ENCODE measurements at regions not wholly inside any gene's neighbourhood (a gene's known extent, or its start where the extent isn't known, plus 50 kb on each side); places are given as distances from the start of the nearest gene placed in this dataset.
"Not testable (repeated sequence)": the region's sequence is repeated elsewhere in the genome, so short reads cannot be mapped to it uniquely, and the experiment has no call there.

GRCh38 chr3:102936511-102937045 lies 501.8 kb downstream of the ZPLD1 start:
- DNase-seq = no peak

DNA sequence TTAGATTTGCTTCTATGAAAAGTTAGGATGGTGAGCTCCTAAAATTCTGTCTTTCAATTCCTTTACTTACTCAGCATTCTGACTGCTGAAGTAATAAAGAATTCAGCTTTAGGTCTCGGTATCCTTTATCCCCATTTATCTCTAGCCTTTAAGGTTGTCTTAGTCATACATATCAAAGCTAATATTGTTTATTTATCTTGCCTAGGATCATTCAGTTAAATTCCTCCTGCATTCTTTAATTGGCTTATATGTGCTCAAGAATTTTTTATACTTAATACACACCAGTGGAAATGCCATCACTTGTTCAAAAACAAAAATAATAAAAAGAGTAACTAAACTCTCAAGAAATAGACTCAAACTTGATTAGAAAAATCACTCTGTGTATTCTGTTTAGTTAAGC lies 507.0 kb downstream of the ZPLD1 start:
- no peak for DNase-seq

DNA sequence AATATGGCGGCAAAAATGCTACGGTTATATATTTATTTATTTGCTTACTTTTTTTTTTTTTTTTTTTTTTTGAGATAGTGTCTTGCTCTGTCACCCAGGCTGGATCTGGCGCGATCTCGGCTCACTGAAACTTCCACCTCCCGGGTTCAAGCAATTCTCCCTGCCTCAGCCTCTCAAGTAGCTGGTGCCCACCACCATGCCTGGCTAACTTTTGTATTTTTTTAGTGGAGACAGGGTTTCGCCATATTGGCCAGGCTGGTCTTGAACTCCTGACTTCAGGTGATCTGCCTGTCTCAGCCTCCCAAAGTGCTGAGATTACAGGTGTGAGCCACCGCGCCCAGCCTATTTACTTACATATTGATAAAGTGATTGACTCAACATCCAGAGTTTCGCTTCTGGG lies 511.6 kb downstream of the ZPLD1 start:
- not testable (repeated sequence) for DNase-seq

DNA sequence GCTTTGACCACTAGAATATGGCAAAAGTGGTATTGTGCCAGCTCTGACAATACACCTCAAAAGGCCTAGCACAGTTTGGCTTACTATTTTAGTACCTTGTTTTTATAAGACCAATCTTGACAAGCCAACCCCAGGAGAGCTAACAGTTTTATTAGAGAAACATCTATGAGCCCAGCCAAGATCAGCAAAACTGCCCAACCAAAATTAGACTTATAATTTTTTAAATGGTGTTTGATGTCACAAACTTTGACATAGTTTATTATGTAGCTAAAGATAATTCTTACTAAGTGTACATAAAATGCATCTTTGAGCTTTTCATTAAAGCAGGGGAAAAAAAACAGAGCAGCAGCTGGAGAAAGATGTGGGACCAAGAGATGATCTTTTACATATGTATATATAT lies 537.5 kb downstream of the ZPLD1 start:
- DNase-seq = no peak

DNA sequence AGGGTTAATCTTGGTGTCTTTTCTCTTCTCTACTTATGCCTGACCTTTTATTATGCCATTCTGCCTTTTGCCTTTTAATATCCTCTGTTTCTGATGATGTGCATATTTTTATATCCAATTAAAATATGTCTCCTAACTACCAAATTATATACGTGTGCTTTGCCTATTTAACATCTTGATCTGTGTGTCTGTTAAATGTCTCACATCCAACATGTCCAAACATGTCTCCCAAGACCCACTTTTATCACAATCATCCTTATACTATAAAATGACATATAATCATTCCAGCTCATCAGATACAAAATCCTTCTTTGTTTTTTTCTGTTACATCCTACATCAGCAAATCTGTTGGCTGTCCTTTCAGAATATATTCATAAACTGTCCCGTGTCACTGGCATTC lies 539.5 kb downstream of the ZPLD1 start:
- DNase-seq = no peak

DNA sequence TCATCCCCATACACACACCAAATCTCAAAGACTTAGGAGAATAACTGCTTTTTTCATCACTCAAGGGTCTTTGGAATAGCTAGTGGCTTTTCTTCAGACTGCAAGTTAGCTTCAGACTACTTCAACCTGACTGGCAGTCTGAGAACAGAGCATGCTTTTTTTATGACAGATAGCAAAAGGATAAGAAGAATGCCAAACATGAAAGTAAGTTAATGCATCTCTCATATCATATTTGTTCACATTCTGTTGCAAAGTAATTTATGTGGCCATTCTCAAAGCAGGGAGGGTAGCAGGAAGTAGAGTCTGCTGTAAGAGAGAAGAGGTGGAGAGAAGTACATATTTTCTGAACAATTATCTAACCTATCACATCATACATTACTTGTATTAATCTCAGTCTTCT lies 544.4 kb downstream of the ZPLD1 start:
- DNase-seq = no peak

DNA sequence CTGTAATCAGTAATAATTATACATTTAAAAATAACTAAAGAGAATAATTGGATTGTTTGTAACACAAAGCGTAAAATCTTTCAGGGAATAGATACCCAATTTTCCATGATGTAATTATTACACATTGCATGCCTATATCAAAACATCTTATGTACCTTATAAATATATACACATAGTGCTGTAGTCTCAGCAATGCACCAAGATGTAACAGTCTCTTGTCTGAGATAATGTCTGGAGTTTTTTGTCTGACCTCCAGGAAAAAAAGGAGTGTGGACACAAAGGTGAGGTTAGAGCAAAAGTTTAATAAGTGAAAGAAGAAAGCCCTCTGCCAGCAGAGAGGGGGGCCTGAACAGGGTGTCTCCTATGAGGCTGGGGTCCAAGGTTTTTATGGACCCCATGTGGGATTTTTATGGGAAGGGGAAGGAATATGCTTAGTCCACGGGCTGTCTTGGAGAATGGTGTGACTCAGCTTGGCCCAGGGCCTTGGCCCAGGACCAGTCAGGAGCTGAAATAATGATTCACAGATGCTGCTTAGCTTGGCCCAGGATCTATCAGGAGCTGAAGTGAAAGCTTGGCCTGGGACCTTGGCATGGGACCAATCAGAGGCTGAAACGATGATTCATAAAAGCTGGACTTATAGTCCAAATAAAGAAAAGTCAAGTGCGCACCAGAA lies 545.0 kb downstream of the ZPLD1 start:
- no peak for DNase-seq

DNA sequence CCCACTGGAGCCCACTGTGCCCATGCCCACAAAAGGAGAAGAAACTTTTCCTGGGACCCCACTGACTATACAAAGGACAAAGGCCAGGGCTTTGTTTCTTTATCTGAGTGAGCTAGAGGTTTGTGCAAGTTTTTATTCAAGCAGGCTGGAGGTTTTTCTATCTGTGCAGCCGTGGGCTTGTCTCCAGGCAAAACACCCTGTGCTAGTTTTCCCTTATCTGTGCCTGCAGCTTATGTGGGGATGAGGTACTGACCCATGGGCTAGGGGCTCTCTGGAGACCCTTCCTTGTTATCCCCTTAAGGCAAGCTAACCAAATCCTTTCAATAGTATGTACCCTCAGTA lies 545.5 kb downstream of the ZPLD1 start:
- no peak for DNase-seq

DNA sequence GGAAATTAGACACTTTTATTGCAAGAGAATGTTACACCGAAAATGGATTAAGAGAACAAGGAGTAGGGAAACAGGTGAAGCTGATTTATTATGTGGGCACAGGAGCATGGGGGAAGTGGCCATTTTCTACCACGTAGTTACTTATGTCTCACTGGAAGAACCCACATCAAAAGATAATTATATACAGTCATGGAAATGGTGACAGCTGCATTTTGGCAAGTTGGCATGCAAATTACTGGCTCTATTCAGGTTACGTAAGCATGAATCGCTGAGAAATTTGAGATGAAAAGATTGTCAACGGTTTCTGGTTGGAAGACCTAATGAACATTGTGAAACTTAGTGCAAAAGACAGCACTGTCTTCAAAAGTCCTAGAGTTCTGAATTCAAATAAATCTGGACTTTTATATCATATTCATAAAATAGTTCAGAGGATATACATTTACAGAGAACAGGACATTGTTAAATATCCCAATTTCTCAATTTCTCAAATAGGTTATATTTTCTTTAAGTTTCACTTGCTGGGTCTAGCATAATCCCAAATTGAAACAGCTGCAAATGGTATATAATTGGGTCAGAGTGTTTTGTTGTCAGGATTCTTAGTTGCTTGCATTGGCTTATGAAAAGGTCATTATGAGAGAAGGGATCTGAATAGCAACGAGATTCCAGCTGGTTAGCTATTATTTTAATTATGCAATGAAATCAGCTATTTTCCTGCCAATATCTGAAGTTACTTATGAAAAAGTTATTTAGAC lies 567.8 kb downstream of the ZPLD1 start:
- no peak for DNase-seq

GRCh38 chr3:103006526-103007183 lies 571.8 kb downstream of the ZPLD1 start:
- no peak for DNase-seq

DNA sequence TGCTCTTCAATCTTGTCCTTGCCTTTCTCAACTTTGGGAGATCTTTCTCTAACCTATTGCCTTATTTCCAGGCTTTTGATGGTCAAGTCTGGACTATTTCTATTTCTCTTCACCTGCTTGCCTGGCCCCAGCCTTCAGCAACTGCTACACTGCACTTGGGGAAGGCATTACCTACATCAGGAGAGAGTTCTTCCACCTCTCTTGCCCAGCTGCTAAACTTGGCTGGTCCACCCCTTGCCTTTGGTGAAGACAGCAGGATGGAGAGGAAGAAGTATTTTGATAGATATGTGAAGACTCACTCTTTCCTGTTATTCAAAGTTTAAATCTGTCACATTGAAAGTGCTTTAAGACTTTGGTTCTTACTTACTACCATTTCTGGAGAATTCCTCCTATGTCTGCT lies 574.8 kb downstream of the ZPLD1 start:
- DNase-seq = no peak

- no peak for DNase-seq
Observed at GRCh38 chr3:103025880-103026279, 591.1 kb downstream of the ZPLD1 start.

DNA sequence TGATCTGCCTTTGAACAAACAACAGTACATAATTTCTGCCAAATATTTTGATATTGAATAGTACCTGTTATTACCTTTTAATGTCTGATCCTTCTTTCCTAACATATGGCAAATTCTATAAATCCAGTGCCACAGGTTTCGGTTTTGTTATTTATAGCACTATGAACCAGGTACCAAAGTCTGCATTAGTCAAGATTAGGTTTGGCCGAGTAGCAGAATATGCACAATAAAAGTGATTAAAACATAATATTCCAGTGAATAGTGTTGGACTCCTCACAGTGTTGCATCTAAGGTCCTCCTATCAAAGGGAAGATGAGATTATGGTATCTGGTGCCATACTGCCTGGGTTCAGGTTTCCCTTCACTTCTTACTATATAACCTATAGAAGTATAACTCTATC lies 599.0 kb downstream of the ZPLD1 start:
- DNase-seq = no peak

- no peak for DNase-seq
Observed at GRCh38 chr3:103047640-103048039, 612.8 kb downstream of the ZPLD1 start.

GRCh38 chr3:103048068-103048722 lies 613.4 kb downstream of the ZPLD1 start:
- no peak for DNase-seq

- DNase-seq = no peak
Observed at GRCh38 chr3:103052236-103052830, 617.5 kb downstream of the ZPLD1 start.

GRCh38 chr3:103055021-103055520 lies 620.3 kb downstream of the ZPLD1 start:
- DNase-seq = no peak

- DNase-seq = no peak
Observed at GRCh38 chr3:103056542-103056941, 621.7 kb downstream of the ZPLD1 start.

DNA sequence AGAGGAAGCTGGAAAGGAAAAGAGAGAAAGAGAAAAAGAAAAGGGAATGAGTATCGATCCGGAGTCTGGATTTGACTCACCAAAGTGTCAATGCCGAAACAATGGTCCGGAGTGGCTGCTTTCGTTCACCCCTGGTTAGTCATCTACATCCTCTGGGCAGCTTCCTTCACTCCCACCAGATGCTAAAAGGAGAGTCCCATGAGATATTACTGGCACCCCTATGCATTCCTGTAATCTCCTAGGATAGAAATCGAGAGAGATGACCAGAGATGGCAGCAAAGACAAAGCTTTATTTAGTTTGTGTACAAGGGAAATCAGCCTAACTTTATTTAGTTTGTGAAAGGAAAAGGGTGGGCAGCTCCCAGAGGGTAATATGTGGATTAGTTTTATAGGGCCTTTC lies 622.2 kb downstream of the ZPLD1 start:
- DNase-seq = no peak

DNA sequence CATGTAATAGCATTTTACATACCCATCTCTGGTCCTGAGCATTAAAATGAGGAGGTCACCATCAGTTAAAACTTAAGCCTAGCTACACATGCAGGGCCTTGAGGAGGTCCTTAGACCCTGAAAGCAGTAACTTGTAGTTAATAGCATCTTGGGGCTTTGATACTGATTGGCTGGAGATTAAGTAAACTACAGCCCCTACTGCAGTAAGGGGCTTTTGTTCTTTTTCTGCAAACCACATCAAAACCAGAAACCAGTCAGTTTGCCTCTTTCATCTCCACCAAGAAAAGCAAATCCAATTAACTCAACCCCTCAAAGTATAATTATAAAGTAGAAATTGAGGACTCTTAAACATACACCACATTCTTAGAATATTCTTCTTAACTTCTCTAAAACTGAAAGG lies 622.7 kb downstream of the ZPLD1 start:
- no peak for DNase-seq

- DNase-seq = no peak
Observed at GRCh38 chr3:103059432-103059831, 624.6 kb downstream of the ZPLD1 start.

DNA sequence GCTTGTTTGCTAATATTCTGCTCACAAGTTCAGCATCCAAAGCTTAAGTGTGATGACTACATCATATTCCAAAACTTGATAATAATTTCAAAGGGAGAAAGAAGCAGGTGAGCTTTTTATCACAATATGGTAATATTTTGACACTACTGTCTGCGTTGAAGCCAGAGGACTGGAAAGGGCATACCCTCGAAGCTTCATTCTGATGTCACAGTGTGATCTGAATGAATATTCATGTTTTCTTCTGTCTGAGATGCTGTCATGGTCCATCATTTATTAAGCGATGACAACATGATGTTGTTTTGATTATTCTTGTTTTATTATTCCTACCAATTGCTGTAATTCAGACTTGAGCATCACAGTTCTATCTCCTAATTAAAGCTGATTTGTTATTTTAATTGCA lies 625.4 kb downstream of the ZPLD1 start:
- DNase-seq = no peak

DNA sequence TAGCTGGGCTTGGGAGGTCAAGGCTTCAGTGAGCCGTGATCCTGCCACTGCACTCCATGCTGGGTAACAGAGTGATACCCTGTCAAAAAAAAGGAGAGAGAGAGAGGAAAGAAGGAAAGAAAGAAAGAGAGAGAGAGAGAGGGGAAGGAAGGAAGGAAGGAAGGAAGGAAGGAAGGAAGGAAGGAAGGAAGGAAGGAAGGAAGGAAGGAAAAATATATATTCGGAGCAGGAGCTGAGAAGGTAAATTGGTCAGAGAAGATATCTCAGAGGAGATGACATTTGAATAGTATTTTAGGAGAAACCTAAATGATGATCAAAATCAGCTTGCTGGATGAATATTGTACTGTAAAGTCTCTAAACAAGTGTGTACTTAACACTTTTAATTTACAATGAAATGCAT lies 633.1 kb downstream of the ZPLD1 start:
- DNase-seq = no peak
